HG03520 (cell line): ENCODE measurements at regions not wholly inside any gene's neighbourhood (a gene's known extent, or its start where the extent isn't known, plus 50 kb on each side); places are given as distances from the start of the nearest gene placed in this dataset.

ENCODE experiments used
- ATAC-seq: cut with Tn5 transposase; IDR thresholded peaks from one replicate; pipeline ENCODE4 v1.9.1; 2021; ENCODE audit warnings: mild to moderate bottlenecking, moderate library complexity; ENCODE audit not compliant: unreplicated experiment

- peak; percentile 75 for ATAC-seq
Observed at GRCh38 chr20:16175322-16175961, 397.8 kb downstream of the KIF16B start.

- ATAC-seq, result no peak
Observed at GRCh38 chr20:16174311-16174710, 398.9 kb downstream of the KIF16B start.

DNA sequence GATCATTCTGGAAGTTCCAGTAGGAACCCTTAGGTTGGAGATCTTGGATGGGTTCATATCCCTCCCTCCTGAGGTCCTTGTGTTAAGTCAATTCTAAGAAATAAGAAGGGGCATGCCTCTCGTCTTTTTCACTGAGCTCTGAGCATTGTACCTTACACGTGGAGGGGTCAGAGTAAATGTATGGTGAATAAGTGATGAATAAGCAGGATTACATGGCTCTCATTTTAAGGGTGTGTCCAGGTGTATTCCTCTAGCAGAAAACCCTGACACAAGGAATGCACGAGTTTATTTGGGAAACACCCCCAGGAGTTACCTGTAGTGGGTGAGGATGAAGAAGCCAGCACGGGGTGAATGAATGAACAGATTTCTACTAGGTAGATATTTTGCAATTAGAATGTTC is 400.2 kb downstream of the KIF16B start:
- no peak for ATAC-seq

DNA sequence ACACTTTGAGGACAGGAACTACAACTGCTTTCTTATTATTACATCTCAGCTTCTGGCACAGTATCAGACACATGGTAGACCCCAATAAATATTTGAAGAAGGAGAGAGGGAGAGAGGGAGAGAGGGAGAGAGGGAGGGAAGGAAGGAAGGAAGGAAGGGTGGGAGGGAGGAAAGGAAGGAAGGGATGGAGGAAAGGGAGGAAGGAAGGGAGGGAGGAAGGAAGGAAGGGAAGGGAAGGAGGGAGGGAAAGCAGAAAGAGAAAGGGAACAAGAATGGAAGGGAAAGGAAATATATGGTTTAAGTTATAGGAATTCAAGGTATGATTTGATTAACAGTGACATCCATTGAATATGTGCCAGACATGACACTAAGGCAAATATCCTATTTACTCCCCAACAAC is 402.1 kb downstream of the KIF16B start:
- no peak for ATAC-seq

DNA sequence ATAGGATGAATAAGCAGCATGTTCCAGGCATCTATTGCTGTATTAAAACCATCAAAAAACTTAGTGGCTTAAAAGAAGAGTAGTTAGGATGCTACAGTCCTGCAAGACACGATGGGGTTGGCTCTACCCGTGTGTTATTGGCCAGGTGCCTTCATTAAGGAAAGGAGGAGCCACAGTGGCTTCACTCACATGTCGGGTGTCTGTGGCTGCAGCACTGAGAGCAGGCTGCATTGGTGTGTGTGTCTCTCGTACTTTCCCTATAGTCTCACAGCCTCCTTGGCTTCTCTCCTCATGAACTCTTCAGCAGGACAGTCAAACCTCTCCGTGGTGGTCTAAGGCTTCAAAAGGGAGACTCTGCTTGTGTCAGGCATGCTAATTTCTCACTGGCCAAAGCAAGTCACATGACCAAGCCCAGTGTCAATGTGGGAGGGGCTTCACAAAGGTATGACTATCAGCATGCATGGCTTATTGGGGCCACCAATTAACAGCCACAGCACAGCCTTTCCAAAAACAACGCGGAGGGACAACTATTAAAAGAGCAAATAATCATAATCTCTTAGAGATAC is 402.8 kb downstream of the KIF16B start:
- ATAC-seq, result no peak

DNA sequence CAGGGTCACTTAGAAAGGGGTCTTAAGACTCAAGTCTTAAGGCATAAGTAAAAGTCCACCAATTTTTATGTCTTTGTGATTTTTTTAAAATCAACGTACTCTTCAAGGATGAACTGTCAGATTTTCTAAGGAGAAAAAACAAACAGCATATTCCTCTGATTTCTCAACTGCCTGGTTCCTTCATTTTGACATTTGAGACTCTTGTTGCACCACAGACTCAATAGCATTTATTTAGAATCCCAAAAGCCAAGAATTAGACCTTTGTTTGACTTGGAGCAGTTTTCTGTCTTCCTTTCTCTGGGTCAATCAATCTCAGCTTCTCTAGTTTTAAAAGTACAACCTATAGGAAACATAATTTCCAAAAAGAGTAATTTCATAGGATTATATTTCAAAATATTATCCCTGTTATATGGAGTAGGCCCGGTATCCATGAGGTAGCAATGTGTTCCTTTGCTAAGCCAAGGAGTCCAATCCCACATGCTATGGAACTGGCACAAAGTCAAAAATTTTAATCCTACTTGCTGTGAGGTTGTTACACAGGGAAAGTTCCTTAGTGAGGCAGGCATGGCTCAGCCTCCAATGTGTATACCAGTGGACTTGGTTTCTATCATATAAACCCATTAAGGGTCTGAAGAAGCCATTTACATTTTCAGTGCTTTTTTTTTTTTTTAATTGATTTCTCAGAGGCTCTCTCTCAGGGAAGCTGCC is 405.7 kb downstream of the KIF16B start:
- no peak for ATAC-seq

DNA sequence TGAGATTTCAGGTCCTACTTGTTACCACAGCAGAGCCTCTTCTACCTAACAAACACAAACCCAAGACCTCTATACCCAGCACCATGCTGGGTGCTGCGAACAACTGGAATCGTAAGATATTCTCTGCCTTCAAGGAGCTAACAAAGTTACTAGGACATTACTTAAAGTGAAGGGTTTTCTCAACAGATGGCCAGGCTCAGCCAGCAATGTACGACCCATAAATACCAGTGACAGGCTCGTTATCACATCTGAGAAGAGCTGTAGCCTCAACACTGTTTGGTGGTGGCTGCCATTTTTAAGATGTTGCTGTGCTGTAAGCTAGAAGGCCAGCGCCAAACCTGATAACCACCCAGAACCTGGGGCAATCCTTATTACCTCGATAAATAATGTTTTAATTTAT is 406.5 kb downstream of the KIF16B start:
- ATAC-seq, result no peak

- ATAC-seq, result peak; percentile 36
Observed at GRCh38 chr20:16158976-16159286, 414.3 kb downstream of the KIF16B start.

DNA sequence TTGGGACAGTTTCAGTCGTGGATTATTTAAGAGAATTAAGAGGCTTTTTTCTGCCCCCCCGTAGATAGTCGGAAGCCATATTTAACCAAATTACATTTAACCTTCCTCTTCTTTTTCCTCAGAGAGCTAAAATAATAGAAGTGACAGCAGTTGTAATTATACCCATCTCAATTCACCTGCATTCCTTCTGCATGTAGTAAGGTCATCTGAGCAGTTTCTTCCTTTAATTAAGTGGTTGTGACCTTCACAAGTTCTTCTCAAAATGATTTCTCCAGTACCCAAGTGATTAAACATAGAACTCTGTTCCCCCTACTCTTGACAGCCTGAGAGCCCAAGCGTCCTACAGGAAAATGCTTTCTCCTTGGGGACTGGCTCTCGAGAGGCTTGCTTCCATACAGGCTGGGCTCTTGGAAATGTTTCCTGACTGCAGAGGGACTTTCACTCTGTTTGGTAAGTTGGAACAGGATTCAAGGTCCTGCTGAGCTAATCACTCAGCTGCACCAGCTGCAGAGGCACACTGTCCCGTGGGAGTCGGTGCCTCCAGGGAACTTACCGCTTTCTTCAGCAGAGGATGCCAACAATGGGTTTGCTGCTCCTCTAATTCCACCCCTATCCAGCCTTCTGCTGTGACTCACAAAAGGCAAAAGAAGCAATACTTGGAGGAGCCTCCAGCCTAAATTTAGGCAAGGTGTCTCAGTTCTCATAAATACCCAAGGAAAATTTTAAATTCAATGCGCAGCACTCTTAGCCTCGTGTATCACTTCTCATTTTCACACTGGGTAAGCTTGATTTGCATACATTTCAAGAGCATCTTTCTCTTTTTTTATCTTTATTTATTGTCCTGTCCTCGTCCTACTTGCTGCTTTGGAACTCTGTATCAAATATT is 414.9 kb downstream of the KIF16B start:
- peak; percentile 81 for ATAC-seq

- ATAC-seq, result no peak
Observed at GRCh38 chr20:16147916-16148315, 425.3 kb downstream of the KIF16B start.

DNA sequence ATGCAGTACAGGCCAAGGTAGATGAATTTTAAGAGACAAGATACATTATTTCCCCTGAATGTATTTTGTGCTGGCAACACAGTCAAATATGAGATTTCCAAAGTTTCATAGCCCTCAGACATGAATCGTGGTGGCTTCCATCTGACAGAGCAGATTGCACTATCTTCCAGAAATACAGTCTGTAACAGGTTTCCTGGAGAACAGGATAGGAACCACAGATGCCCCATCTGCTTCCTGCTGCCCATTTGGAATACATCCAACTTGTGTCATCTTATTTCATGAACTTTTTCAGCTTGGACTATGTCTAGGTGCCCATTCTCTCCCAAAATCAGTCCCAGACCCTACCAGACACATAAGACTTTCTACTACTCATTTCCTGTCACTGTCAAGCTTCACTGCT is 426.0 kb downstream of the KIF16B start:
- no peak for ATAC-seq

DNA sequence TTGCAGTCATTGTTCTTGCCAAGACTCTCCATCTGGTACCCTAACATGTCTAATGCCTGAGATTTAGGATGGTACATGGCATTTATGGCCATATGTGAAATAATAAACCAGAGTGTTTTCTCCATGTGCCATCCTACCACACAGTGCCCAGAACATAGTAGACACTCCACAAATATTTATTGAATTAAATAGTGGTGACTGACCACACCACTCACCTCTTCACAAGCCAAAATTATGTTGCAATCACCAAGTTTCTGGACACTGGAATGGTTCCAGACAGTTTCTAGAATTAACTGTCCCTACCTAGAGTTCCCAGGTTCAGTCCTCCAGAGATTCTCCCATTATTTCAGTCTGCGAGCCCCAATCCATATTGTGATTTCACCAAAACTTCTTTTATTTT is 427.3 kb downstream of the KIF16B start:
- no peak for ATAC-seq

- ATAC-seq, result no peak
Observed at GRCh38 chr20:16143596-16143995, 429.7 kb downstream of the KIF16B start.

DNA sequence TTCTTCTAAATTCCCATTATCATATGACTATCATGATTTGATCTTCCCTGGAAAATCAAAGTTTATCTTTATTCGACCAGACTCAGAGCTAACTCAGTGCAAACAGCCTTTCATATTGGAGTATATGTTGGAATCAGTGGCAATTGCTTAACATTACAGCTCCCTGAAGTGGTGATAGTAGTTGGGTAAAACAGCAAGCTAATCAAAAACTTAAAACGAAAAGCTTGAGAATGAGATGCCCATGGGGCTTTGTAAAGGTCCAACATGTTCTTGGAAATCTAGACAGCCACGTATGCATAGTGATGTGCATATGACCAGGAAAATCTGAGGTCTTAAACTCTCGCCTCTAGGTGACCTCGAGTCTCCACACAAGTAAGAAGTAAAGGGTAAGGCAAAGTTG is 437.6 kb downstream of the KIF16B start:
- no peak for ATAC-seq

- no peak for ATAC-seq
Observed at GRCh38 chr20:16132036-16132798, 441.0 kb downstream of the KIF16B start.

DNA sequence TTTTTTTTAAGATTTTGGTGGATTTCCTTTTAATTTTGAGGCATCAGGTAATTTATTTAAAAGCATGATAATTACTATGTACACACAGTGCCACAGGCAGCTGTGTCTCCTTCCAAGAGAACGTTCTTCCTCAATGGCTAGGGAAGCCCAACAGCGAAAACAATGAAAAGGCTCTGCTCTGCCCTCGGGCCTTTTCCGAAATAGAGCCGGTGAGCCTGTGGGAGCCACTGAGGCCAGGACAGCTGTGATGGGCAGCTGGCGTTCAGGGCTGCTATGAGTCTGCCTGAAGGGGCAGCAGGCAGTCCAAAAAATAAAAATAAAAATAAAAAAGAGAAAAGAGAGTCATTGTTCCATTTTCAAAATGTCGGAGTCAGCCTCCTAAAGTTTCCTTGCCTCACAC is 443.8 kb downstream of the KIF16B start:
- no peak for ATAC-seq

DNA sequence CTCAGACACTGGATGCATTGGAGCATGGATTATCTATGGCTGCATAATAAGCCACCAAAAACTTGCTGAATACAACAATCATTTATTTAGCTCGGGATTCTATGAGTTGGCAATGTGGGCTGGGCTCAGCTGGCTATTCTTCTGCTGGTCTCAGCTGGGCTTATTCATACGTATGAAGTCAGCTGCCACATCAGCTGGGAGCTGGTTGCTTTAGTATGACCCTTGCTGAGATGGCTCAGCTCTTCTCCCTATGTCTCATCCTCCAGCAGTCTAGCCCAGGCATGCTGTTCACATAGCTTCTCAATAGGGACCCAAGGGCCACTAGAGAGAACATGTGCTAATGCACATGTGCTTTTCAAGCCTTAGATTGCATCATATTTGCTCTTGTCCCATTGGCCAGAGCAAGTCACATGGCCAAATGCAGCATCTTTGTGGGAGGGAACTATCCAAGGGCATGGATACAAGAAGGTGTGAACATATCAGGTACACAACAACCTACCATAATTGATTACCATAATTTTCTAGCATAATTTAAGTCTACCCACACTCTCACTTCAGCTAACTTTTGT is 444.6 kb downstream of the KIF16B start:
- no peak for ATAC-seq

GRCh38 chr20:16125816-16126215 is 447.4 kb downstream of the KIF16B start:
- ATAC-seq, result no peak

- ATAC-seq, result no peak
Observed at GRCh38 chr20:16124911-16125776, 448.1 kb downstream of the KIF16B start.

DNA sequence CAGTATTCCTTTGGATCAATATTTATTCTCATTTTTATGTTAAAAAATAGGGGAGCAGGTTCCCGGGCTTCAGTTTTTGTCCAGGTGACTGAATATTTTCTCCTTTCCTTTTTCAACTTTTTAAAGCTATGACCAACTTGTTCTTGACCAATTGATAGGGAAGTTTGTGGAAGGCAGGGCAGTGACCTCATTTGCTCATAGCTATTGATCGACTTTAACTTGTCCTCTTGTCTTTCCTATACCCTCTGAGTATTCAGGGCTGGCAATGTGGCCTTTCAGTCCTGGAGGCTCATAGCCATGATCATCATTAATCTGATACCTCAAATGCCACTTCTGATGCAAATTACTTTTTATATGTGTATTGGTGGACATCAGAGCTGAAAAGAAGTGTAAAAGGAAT is 448.8 kb downstream of the KIF16B start:
- no peak for ATAC-seq
